ENCODE measurements at regions not wholly inside any gene's neighbourhood (a gene's known extent, or its start where the extent isn't known, plus 50 kb on each side); places are given as distances from the start of the nearest gene placed in this dataset.
"Not testable (repeated sequence)": the region's sequence is repeated elsewhere in the genome, so short reads cannot be mapped to it uniquely, and the experiment has no call there.

DNA sequence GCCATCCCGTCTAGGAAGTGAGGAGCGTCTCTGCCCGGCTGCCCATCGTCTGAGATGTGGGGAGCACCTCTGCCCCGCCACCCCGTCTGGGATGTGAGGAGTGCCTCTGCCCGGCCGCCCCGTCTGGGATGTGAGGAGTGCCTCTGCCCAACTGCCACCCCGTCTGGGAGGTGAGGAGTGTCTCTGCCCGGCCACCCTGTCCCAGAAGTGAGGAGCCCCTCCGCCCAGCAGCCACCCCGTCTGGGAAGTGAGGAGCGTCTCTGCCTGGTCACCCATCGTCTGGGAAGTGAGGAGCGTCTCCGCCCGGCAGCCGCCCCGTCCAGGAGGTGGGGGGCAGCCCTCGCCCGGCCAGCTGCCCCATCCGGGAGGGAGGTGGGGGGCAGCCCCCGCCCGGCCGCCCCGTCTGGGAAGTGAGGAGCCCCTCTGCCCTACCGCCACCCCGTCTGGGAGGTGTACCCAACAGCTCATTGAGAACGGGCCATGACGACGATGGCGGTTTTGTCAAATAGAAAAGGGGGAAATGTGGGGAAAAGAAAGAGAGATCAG, 474.9 kb downstream of the IRS2 start:
- not testable (repeated sequence) for DNase-seq

DNA sequence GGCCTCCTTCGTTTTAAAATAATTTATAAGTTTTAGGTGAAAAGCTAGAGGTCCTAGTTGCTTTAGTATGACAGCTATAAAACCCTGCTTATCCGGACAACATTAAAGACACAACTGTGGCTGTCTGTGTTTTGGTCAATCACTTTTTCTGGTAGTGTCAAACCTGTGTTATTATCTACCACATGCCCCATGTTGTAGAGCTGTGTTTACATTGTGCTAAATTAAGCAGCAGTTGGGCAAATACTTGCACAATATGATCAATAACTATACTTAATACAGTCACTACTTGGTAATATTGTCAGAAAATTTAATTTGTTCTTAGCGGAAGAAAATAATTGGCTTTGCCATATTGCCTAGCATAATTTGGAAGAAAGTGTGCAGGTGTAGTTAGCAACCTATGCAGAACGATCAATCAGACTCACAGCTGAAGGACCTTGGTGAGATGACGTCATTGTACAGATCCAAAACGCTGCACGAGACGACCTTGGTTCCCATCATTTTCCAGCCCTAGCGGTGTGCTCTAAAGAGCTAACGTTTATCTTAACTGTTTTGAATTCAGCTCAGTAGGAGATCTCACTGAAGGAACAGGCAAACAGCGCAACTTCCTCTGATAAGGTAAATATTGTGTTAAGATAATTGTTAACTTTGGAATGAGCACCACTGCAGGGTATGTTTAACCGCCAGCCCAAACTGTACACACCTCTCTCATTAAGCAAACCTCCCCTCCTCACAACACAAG, 476.6 kb downstream of the IRS2 start:
- no peak for DNase-seq

DNA sequence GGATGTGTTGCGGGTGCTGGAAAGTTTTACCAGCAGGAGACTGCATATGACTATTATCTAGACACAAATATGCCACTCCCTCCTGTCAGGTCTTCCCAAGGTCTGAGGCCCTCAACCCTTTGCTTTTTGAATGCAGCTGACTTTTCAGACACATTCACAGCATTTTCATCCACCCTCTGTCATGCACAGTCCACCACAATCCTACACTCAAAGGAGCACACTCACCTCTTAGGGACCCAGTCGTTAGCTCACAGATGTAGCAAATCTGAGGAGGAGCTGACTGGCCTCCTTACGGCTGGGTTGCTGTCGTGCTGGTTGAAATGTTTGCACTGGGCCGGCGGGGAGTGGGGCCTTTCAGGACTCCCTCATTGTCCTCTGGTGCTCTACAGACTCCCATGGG, 479.4 kb downstream of the IRS2 start:
- no peak for DNase-seq

DNA sequence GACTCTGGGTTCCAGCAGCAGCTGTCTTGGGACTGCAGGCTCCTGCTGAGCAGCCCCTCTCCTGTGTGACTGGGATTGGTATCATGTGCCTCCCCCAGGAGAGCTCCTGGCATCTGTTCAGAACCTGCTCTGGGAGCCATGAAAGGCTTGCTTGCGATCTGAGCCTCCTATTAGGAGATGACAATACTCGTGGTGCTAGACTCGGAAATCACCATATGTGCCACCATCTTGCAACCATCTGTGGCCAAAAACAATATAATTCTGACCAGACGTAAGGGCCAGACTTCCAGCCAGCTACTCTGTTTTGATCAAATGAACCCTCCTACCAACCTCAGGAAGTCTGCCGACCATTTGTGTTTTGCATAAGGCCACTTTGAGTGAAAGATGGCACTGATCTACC, 484.7 kb downstream of the IRS2 start:
- no peak for DNase-seq

DNA sequence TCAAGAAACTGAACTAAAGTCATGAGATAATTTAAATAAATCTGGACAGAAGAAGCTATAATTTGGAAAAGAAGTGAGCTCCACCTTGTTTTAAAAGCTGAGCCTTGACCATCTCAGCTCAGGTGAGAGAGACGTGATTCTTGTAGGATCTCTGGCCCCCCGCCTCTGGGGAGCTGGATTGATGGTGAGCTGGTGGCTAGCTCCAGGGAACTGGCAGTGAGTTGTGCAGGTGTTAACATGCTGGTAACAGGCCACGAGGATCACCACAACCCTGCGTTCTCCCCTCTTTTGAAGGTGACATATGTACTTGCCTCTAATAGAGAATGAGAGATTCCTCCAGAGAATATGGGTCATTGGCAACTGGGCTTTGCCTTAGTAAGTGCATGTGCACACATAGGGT, 485.1 kb downstream of the IRS2 start:
- no peak for DNase-seq

DNA sequence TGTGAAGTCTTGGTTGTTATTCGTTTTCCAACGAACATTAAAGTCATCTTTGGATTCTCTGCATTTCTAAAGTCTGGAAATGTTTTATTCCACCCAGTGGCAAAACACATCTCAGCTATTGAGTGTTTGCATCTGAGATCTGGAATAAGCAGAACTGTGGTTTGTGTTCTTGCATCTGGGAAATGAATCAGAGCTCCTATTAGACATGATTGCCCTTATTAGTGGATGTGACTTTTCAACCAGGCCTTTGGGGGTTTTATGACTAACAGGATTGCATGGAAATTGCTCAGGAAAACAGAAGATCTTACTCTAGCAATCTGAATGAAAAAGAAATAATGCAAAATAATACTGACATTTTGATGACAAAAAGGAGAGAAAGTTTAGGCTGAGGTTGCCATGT, 488.8 kb downstream of the IRS2 start:
- DNase-seq, result no peak

DNA sequence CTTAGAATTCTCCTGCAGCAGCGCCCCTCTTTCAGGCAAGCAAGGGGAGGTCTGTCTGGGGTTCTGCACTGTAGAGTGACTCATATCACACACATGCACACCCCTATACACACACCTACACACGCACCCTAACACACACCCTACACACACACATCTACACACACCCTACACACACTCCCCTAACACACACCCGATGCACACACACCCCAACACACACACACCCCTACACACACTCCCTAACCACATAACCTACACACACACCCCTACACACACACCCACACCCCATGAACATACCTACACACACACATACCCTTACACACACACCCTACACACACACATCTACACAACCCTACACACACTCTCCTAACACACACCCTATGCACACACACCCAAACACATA, 493.2 kb downstream of the IRS2 start:
- no peak for DNase-seq

DNA sequence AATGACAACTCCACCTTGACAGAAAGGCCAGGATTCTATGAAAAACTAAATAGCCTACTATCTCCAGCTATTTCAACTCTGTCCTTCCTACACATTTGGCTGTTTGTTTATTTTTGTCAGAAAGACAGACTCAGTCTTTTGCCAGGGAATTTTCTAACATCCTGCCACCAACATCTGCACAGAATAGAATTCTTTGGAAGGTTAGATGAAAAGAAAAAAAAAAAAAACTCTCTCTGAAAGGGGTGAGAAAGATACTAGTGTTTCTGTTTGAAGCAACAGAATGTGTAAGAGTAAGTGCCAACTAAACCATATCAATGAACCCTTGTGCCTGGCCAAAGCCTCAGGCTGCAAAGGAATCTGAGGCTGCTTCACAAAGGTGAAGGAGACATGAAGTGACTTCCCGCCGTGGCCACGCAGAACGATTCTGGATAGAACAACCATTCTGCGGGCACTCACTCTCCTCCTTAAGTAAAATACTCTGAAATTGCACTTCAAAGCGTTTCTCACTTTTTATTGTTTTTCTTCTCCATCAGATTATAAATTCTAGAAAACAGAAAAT, 498.2 kb downstream of the IRS2 start:
- DNase-seq, result no peak

DNA sequence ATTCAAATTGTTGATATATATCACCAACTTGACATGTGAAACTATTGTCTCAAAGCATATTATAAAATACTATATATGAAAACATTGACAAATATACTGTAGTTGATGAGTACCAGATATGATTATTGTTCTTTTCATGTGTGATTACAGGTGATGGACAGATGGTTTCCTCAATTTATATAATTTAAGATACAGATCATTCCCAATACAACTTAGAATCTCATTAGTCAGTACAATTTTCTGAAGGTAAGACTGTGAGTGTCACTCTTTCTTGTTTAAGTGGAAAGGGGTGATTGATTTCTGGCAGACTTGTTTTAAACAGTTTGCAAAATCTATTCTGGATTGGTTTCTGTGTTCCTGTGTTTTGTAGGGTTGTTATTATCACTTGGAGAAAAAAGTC, 498.8 kb downstream of the IRS2 start:
- DNase-seq, result no peak

DNA sequence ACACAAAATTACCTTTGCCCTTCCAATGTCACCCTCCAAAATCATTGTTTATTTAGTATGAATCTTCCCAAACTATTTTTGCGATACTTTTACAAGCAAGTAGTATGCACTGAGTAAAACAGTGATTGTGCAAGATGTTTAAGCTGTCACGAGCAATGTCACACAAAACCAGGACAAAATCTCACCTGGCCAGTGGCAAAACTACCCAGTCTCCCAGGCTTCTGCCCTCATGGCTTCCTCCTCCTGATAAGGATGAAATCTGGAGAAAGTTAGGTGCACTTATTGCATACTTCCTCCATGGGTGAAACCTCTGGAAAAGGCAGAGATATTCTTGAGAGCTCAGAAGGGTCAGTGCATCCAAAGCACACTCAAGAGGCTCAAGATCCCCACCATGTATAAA, 500.8 kb downstream of the IRS2 start:
- no peak for DNase-seq

DNA sequence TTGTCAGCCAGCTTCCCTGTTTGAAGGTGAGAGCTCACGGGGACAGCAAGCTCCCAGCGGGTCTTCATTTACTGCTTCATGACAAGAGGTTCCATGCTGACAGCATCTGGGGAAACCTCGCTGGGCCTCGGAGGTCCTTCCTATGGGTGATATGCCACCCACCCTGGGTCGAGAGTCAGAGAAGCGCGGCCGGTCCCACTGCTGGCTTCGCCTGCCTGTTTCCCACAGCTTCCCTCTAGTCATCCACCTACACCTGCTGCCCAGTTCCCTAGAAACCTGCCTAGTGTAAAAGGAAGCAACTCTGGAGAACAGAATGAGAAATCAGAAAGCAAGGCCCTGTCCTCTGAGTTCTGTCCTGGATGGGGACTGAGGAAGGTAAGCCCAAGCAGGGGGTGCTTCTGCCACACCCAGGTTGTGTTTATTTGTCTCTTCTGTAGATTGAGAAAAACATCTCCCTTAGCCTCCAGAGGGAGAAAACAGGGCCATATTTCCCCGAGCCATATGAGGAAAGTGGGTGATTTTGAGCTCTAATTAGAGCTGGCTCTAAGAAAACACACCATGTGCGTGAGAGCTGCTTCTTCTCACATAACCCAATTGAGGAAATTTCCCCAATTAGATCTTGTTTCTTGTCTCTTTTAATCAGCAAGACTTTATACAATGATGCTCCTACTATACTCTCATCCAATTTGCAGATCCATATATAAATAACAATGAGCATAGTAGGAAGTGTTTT, 504.3 kb downstream of the IRS2 start:
- no peak for DNase-seq

DNA sequence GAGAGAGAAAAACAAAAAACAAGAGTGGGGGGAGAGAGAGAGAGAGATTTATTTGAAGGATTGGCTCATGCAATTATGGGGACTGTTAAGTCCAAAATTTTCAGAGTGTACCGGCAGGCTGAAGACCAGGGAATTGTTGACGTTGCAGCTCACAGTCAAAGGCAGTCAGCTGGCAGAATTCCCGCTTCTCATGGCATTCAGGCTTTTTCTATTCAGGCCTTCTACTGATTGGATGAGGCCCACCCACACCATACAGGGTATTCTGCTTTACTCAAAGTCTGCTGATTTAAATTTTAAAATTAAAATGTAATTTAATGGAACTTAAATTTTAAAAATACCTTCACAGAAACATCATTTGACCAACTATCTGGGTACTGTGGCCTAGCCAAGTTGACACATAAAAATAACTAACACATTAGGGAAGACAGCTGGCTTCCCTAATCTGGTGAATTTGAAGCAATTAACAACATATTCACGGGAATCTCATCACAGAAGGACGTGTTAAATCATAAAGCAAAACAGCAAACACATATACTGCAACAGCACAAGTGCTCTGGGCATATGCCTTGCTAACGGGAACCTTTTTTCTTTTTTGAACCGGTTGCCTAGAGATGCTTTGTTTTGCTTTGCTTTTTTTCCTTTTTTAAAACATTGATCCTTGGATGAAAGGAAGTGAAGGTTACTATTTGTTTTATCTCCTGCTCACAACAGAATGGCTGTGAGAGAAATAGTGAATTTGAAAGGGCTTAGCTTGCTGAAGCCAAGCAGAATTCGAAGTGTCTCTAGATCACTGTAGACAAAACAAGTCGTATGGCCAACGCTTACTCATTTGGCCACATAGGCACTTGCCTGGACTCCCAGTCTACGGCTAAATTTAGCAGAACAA, 505.1 kb downstream of the IRS2 start:
- DNase-seq, result no peak

DNA sequence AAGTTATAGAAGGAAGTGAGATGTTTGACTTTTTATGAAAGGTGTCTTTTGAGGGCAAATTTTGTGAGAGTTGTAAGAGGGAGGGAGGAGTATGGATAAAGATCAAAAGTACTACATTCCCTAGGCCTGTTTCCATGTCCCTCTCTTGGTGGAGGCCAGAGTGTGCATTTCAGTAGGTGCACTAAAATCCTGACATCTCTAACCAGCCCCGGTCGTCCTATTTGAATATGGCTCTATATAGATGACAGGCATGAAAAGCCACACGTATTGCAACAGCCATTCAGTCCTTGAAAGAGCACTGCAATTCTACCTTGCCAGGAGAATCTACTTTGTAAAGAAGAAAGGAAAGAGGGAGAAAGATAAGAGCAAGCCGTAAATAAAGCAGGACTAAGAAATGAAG, 510.1 kb downstream of the IRS2 start:
- no peak for DNase-seq

DNA sequence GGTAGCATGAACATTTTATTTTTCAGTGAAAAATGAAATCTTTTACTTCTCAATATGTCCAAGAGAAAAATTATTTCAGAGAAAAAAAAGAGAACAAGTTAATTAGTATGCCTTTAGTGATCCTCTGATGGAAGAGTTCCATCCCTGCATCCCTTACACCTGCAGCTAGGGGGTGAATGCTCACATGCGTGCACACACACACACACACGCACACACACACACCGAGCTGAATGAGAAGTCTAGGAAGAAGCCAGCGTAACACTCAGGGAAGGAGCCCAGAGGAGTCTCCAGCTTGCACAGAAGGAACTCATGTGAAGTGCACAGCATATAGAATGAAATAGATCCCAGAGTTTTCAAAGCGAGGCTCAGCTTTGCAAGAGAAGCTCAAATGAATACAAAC, 510.5 kb downstream of the IRS2 start:
- no peak for DNase-seq

DNA sequence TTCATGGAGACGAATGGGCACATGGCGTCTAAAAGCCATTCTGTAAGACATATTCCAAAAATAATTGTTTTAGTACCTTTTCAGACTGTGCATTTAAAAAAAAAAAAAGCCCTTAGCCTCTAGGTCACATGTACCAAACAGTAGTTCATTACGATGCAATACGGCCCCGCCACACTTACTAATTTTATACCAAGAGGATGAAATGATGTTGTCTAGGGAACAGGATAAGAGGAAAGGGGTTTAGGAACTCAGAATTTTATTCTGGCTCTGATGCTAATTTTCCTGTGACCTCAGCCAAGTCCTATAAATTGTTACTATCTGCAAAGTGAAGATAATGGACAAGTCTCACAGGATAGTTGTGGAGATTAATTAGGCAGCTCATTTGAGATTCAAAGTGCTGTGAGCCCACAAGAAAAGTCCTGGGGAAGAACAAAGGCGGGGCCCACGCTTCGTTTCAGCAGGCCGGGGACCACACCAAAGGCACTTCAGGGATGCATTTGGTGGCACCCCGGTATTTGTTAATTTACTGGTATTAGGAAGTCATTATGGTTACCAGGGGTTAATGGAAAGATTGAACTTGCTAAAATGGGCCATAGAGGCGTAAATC, 511.1 kb downstream of the IRS2 start:
- no peak for DNase-seq

DNA sequence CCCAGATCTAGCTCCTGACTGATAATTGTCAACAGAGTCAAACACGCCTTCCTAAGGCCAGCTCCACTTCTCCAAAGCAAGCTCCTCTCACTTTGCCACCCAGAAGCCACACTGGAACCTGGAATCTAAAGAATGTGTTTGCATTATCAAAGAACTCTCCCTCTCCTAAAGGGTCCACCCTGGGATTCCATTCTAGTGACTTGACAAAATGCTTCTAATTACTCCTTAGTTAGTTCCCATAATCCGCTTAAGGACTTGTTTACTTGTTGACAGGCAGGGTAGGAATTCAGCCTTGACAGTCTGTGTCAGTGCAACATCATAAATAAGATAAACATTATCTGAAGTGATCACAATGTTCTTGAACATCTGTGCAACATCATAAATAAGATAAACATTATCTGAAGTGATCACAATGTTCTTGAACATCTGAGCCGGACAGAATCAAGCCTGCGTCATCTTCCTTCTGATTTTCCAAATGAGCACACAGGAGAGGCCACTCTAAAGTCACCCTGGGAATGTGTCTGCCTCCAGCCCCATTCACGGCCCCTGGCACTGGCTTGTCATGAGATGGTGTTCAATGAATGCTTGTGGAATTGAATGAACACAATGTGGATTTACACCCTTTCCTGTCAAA, 512.1 kb downstream of the IRS2 start:
- no peak for DNase-seq

DNA sequence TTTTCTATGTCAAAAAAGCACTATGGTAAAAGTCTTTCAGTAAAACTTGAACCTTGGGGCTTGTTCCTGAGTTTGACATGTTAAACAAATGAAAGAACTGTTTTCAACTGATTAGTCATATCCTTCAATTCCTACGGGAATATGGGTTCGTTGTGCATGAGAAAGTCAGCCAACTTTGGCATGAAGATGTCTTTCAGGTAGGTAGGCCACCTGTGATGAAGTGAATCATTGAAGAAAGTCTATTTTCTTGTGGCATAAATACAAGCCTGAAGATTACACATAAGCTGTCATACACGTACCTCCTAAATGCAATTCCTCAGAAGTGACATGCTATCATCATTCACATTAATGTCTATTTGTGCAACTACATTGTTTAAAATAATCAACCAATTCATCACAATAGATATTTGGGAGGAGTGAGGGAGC, 513.0 kb downstream of the IRS2 start:
- DNase-seq, result no peak

DNA sequence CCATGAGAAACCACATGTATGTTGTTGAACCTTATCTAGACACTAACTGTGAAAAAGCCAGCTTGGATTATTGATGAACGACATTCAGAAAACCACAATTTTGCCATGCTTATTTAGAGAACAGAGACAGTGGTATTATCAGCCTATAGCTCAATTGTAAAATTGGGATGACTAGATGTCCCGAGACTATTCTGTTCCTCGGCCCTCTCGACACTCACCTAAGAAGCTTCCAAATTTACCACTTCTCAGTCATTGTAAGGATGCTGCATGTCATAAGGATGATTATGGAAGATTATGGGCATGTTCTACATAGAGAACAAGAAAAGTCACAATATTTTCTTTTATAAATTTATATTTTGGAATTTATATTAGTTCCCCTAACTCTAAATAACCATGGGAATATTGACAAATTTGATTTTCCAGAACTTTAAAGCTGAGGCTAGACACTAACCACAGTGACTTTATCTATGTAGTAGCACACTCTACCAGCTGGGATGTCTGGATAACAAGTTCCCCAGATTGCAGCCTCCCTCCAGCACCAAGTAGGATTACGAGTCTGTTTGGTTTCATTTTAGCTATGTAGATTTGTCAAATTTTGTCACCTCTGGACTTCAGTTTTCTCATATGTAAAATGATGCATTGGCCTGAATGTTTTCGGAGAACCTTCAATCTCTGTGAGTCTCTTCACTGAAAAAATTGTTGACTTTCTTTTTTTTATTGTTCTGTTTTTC, 513.6 kb downstream of the IRS2 start:
- DNase-seq, result no peak

DNA sequence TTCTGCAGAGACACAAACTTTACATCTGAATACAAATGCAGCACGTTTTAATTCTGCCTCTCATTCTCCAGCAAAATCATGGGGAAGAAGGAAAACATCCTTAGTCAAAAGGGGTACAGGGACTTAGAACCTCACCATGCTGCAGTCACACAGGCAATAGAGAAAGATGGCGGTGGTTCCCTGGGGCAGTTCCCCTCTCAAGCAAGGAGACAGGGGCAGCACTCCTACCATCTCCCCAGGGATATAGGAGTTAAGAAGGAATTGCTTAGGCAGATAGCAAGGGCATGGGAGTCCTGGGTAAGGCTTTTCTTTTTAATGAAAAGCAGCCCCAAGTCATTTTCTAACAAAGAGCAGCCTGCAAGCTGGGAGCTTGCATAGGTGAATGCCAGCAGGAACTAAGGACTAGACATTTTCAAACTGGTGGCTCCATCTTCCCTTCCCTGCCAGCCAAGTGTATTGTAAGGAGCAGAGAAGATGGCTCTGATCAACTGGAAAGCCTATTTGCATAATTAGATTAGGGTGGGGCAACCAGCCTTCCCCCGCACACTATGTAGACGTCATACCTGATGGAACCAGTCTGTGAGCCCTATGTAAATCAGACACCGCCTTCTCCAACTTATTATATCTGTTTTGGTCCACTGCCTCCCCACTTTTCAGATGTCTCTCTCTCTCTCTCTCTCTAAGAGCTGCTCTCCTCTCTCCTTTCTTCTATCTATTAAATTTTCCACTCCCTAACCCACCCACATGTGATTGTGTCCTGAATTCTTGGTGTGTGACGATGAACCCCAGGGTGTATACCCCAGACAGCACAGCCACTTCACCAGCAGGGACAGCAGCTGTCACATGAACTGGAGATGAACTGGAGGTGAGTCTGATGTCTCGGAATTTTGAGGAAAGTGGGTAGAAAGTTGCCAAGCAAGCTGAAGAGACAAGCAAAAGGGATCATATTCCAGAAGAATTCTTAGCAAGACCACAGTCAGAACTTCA, 514.5 kb downstream of the IRS2 start:
- no peak for DNase-seq

DNA sequence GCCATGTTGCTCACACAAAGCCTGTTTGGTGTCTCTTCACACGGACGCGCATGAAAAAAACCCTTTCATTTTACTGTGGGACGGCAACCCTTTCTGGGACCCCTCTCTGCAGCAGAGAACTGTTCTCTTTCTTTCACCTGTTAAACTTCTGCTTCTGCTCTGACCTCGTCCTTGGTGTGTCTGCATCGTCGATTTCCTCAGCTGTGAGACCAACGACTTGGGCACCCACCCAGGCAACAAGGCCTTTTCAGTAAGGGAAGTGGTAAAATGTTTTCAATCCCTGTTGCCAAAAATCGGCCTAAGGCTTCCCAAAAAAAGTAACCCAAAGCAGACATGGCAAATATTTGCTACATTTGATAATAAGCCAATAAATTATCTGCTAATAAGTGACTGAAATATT, 515.3 kb downstream of the IRS2 start:
- DNase-seq, result no peak

Data from stimulated activated CD4-positive, alpha-beta T cell treated with anti-CD3 and anti-CD28 coated beads, Interleukin-2, amount 100 ng/mL, for 24 hours (primary cell).